NCI-H1417 treated with DMSO at 0.1 percent for 48 hours (cell line): ENCODE measurements at regions not wholly inside any gene's neighbourhood (a gene's known extent, or its start where the extent isn't known, plus 50 kb on each side); places are given as distances from the start of the nearest gene placed in this dataset.
"Not testable (repeated sequence)": the region's sequence is repeated elsewhere in the genome, so short reads cannot be mapped to it uniquely, and the experiment has no call there.

Experiments used
- DNase-seq: peaks from one replicate; lab custom pipeline; 2025; lab: John Stamatoyannopoulos, UW

DNA sequence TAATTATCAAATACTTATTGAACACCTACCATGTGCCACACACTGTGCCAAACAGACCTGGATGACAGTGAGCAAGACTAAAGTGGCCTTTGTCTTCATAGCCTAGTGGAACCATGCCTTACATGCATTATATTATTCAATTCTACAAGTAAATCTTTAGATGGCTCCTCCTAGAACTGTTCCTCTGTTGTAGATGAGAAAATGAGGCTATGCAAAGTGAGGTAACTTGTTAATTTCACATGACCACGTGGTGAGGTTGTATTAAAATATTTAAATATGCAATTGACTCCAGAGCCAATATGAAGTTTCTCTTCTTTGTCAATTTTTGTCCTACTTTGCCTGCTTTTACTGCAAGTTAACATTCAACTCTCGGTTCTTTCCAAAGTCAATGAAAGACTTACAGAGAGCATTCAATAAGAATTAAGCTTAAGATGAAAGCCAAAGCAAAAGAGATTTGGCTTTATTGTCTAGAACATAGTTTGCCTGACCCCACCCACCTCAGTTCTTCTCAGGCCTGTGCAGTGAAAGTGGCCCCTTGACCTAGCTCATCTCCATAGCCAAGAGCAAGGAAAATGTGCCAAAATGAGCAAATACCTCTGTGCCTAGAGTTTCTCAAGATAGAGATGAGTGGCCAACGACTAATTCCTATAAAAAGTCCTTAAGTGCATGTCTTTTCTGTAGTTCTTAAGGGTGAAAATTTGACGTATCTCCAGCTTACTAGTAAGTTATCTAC is 263.2 kb upstream of the NFIA start:
- DNase-seq: no peak

DNA sequence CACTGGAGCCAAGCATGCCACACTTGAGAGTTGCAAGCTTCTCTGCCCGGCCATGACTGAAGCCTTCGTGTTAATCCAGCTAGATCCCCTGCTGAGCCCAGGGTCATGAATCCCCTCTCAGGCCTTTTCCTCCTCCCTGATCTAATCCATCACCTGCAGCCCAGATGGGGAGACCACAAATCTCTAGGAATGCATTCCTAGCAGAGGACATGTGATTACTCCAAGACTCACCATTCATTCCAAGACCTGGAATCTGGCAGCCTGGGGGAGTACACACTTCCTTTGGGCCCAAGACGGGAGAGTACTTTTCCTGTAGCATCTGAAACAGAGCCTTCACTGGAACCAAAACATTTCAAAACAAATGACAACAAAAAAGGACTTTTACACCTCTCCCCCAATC is 269.3 kb upstream of the NFIA start:
- no peak for DNase-seq

DNA sequence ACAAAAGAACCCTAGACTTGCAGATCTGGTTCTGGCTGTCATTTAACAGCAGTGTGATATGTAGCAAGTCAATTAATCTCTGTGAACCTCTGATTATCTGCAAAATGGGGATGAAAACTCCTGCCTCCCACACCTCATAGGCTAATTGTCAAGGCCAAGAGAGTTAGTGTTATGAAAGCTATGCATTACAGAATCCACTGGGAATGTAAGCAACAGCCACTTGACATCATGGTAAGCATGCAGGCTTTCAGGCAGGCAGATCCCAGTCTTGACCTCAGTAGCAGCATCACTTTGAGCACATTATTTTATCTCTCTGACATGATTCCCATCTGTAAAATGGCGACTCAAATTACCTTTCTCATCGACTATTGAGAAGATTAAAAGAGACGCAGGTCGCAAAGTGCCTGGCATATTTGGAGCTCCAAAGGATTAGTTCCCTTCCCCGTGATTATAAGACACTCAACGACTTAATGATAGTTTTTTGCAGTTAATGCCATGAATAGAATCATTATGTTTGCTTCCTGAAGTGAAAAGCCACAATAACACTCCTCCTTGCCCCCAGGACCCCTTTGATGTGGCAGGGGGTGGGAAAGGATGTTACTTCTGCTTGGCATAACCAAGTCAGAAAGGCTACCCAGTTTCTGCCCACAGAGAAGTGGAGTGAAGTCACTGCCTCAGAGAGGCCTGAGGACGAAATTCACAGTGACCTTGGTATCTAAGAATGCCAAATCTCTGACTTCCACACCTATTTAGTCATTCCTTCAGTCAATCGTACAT is 273.0 kb upstream of the NFIA start:
- DNase-seq: no peak

DNA sequence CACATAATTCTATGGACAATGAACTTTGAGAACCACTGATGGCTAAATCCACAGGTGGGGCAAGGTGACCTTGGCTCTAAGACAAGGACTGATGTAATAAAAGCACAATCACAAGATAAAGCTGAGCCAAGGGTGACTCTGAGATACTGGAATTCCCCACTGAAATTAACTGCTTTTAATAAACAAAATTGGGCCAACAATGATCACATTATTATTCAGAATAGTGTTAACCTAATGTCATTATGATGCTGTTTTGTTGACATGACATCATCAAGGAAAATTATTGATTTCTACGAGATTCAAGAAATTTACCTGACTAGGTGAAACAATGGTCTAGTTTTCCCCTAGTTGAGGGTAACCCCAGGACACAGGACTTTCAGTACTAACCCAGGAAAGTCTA is 273.7 kb upstream of the NFIA start:
- no peak for DNase-seq

DNA sequence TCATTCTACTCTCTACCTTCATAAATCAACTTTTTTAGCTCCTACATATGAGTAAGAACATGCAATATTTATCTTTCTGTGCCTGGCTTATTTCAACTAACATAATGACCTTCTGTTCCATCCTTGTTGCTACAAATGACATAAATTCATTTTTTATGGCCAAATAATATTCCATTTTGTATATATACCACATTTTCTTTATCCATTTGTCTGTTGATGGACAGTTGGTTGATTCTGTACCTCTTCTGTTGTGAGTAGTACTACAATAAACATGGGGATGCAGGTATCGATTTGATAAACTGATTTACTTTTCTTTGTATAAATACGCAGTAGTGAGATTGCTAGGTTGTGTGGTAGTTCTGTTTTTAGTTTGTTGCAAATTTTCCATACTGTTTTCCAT is 279.5 kb upstream of the NFIA start:
- no peak for DNase-seq

DNA sequence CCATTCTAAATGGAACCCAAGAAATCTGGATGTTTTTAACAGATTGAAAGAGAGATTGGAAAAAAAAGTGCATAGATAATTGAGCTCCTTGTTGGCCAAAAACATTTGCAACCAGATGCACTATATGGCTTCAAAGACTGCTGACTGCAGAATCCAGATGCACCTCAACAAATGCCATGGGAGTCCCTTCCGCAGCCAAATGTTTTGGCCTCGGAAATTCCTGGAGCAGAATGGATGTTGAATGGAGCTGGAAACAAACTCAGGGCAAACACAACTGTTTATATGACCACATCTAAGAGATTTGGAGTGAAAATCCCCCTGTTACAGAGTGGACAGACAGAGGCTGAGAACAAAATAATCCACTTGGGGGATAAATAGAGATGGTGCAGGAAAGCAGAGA is 285.0 kb upstream of the NFIA start:
- no peak for DNase-seq

DNA sequence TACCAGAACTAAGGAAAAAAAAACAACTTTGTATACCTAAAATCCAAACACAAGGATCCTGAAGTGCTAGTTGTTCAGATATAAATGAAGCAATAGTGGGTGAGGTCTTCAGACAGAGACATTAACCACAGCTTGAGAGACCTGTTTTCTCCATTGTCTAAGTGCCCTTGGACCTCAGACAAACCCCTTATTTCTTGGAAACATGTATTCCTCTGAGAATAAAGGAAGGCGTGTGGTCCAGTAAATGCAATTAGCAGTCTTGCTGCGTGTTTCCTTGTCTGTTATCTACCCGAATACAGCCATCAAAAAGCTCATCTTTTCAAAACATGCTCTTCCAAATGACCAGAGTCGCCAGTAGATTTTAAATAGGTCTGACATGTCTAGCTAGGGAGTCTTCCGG is 291.1 kb upstream of the NFIA start:
- no peak for DNase-seq

DNA sequence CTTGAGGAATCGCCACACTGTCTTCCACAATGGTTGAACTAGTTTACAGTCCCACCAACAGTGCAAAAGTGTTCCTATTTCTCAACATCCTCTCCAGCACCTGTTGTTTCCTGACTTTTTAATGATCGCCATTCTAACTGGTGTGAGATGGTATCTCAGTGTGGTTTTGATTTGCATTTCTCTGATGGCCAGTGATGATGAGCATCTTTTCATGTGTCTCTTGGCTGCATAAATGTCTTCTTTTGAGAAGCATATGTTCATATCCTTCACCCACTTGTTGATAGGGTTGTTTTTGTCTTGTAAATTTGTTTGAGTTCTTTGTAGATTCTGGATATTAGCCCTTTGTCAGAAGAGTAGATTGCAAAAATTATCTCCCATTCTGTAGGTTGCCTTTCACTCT is 309.3 kb upstream of the NFIA start:
- DNase-seq: not testable (repeated sequence)

DNA sequence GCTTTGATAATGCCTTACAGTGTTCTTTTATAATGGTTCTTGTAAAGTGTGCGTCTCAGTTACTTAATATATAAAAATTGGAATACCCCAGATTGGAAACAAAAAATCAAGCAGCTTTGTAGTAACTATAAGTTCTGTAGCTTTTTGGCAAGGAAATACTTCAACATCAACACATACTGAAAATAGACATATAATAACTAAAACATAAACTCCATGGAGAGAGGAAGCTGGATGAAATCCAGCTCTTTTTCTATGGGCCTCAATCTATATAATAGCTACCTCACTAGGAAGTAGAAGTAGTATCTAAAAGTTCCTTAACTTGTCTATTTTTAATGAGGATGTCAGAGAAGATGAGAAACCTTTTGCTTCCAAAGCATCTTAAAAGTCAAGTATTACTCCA is 313.3 kb upstream of the NFIA start:
- no peak for DNase-seq

DNA sequence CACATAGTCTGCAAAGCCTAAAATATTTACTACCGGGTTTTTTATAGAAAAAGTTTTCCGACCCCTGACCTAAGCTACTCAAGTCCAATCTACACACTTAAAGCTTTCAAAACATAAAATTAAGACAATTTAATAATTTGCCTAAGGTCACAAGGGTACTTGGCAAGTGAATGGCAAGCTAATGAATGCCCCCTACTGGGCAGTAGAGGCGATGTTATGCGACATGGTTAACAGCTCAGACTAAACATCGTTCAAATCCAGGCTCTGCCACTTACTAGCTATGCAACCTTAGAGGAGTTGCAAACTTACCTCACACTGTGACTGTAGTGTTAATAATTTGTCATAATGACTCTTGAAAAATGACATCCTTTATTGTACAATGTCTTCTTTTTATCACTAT is 317.2 kb upstream of the NFIA start:
- DNase-seq: peak; percentile 14

DNA sequence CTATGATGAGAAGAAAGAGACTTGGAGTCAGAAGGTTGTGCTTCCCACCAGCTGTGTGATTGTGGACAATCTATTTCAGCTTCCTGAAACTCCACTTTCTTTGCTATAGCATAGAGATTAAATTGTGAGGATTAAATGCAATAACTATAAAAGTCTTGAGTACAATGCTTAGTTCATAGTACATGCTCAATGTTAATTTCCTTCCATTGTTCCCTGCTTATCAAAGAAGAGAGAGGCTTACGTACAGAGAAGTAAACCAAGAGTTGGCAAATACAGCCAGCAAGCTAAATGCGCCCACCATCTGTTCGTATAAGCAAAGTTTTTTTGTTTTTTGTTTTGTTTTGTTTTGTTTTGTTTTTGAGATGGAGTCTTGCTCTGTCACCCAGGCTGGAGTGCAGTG is 317.9 kb upstream of the NFIA start:
- no peak for DNase-seq

DNA sequence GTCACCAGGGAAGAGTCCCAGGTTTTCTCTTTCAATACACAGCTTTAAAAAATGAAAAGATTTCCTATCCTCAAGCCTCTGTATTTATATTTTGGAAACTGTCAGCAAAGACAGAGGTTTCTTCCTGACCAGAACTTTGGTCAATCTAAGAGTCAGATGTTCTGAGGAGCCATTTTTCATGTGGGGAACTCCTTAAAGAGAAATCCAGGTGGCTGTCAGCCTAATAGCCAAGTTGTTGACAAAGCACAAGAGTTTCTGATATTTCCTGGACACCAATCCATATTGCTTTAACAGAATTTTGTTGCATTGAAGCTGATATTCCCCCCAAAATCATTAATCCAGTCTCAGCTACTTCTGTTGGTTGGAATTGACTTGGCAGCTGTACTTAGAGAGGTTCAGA is 318.6 kb upstream of the NFIA start:
- no peak for DNase-seq

DNA sequence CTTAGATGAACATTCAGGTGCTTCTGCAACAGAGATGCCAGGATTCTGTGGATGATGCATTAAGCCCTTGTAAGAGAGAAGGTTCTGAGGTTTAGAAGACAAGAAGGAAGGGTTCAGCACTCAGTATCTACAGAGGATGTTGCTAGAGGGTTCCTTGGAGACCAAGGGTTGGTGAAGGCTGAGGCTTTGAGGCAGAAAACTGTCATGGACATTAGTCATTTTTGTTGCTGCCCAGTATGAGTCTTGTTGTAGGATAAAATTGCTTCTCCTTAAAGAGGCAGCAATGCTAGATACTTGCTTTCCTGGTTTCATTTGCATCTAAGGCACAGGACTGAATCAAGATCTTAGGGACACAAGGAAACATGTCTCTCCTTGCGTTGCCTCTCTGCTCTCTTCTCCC is 319.4 kb upstream of the NFIA start:
- no peak for DNase-seq

DNA sequence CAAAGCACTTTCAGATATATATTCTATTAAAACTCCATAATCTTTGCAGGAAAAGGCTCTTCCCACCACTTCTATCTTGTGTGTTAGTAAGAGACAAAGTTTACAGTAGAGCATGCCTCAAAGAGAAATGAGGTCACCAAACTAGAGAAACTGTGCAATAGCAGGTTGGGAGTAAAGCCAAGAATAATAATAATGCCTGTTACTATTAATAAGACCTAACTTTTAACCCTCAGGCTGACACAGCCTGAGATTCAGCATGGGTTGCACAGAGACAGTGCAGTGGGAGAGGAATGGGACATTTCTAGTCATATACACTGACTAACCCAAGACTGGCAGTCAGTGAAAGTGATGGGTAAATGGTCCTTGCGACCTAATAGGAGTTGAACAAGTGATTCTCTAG is 320.2 kb upstream of the NFIA start:
- DNase-seq: no peak

DNA sequence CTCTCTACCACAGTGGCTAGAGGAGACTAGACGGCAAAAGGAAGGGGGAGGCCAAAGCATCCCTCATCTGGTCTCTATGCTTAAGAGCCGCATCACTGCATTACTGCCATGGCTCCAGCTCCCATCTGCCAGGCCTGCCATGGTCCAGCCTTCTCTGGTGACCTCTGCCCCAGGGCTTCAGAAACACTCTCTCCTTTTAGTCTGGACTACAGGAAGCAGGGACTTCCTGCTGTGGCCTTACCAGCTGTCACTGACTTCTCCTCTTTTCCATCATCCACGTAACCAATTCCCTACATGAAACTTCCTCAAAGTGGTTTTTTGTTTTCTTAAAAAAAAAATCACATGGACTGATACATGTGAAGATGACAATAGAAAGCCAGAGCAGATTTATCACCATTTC is 323.1 kb upstream of the NFIA start:
- no peak for DNase-seq

DNA sequence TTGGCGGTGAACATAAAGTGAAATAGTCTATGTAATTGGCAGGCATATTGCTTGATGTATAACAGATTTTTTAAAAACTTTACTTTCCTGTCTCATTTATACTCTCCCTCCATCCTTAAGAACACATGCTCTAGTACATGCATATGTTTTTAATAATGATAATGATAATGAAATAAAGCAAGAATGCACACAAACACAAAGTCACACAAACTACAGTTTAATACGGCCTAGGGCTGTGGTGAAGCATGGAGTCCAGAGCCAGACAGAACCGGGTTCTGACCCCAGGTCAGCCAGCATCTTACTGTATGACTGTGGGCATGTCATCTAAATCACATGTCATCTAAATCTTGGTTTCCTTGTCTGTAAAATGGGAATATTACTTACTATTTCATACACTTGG is 324.9 kb upstream of the NFIA start:
- DNase-seq: no peak

DNA sequence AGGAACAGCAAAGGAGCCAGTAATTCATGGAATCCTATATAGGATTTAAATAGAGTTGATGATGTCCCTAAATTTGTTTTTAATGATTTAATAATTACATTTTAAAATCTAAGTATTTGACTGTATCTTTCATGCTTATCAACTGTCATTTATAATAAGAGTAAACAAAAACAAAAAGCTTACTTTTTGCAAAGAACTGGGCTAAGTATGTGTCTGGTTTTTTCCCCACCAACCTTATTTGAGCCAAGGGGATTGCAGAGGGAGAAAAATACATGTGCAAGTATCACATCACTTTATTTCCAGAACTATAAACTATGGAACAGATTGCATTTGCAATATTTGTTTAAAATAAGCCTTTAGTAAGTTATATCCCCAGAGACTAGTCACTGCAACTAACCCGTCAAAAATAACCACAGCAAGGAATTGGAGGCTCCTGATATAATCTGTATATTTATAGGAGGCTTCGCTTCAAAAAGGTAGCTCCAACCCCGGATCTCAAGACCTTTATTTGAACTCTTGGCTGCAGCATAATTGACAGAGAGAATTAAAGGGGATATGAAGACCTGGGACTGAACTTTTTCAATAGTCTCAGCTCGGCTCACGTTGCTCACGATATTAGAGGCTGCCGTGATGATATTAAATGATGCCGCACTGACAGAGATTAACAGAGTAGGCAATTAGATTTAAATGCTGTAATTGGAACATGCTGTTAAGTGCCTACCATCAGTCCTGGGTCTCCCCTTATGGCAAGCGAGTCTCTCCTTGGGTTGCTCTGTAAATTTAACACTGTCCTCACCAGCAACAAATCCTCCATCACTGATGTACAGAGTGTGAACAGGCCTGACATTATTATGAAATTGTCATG is 329.1 kb upstream of the NFIA start:
- DNase-seq: no peak

DNA sequence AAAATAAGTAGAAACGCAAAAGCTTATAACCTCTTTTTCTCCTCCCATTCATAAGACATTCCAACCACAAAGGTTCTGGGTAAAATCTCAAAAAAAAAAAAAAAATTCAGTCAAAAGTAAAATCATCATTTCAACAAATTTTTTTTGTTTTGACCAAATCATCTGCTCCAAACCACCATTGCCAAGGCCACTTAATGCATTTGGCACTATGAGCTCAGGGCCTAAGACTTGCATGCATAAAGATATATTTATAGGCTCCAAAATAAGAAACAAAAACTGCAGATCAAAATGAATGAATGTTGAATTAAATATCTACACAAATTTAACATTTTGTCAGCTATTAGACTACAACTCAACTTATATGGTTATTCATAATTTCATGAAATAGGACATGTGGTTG is 331.1 kb upstream of the NFIA start:
- DNase-seq: no peak

DNA sequence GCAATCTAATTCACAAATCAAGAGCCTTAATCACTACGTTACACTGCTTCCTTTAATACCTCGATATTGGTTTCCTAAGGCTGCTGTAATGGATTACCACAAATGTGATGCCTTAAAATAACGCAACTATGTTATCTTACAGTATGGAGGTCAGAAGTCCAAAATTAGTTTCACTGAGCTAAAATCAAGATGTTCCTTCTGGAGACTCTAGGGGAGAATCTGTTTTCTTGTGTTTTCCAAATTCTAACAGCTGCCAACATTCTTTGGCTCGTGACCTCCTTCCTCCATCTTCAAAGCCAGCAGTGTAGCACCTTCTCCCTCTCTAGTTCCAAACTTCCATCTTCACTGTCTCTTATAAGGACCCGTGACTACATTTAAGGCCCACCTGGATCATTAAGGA is 335.0 kb upstream of the NFIA start:
- no peak for DNase-seq

DNA sequence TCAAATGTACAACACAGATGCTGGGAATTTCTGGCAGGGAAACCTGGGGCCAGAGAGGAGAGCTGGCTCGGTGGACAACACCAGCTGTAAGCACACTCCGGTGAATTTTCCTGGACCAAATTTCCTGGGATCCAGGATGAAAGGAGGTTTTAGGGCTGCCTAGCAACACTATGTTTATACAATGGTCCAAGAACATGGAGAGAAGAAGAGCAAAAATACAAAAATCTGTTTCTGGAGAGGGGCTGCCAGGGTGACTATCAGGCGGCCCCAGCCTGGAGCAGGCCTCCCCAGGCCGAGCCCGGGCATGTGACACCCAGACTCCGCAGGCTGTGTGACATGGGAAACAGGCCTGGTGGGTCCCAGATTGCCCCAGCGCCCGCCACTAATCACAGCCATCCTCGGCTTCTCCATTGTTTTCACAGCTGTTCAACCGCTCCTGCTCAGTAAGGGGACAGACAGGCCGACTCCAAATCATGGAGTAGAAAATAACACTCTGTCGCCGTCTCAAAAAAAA is 336.0 kb upstream of the NFIA start:
- DNase-seq: no peak

DNA sequence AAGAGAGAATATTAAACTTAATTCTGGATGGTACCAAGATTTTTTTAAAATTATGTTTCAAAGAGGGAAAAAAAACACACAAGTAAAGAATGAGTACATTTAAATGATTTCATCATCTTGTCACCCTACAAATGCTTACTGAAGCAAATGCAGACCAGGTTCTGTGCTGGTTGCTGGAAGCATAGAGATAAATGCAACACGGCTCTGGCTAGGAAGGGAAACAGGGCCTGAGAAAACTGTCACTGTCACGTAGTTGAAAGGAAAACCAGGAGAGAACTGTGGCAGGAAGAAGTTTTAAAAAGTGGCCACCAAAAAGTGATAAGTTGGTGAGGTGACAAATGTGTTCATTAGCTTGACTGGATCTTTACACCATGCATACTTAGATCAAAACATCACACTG is 336.9 kb upstream of the NFIA start:
- no peak for DNase-seq

DNA sequence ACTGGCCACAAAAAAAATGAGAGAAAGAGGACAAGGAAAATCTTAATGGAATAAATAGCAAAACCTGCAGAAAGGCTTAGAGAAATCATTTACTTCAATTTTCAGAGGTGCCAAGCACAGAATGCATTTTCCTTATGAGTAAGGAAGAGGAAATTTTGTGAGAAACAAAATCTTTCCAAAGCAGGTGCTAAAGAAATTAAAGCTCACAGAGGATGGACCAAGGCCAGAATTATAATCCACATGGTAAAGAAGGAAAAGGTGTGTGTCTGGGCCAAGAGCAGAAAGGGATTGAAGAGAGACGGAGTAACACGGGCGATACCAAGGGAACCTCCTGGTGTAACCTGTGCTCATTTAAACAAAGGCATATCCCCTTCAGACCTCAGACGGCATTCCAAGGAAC is 340.0 kb upstream of the NFIA start:
- no peak for DNase-seq

DNA sequence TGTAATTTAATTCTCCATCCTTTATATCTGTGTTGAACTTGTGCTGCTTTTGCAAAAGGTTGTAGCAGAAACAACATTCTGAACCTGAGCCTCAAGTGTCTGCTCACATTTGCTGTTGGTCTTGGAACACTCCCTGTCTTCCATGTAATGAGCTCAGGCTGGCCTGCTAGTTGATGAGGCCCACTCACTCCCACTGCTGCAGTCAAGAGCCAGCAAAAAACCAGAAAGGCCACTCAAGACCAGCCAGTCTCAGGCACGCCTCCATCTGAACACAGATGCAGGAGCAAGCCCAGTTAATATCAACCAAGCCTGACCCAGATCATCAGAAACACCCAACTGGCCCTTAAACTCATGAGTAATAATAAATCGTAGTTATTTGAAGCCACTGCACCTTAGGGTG is 342.2 kb upstream of the NFIA start:
- DNase-seq: no peak
